Liver (tissue), 7 donors: ENCODE measurements at regions not wholly inside any gene's neighbourhood (a gene's known extent, or its start where the extent isn't known, plus 50 kb on each side); places are given as distances from the start of the nearest gene placed in this dataset.
A peak's percentile ranks its signal among the peaks of the same experiment; 100 is the strongest.
"Not testable (repeated sequence)": the region's sequence is repeated elsewhere in the genome, so short reads cannot be mapped to it uniquely, and the experiment has no call there.

Experiments used
- DNase-seq: peaks from one replicate; pipeline ENCODE4 v3.0.0-alpha.2; 2017; ENCODE audit warnings: low spot score
- H3K27ac ChIP-seq, 2 donors: one replicate each; pipeline ENCODE4 v1.7.0; 2013; ENCODE audit warnings: inconsistent platforms in 2 of 2, low read length in 2 of 2, control low read depth in 1 of 2, low read depth in 1 of 2, mild to moderate bottlenecking in 1 of 2
- H3K27me3 ChIP-seq, 4 donors: one replicate each; pipeline versions ENCODE4 v1.6.1 to v1.7.0; 2013; ENCODE audit warnings: low read length in 3 of 4, inconsistent platforms in 1 of 4, mild to moderate bottlenecking in 1 of 4, moderate library complexity in 1 of 4; ENCODE audit not compliant: control insufficient read depth in 4 of 4, insufficient read depth in 4 of 4
- H3K36me3 ChIP-seq, 4 donors: one replicate each; pipeline versions ENCODE4 v1.6.1 to v1.7.0; 2013; ENCODE audit warnings: low read length in 3 of 4, mild to moderate bottlenecking in 3 of 4, low read depth in 1 of 4, moderate library complexity in 1 of 4; ENCODE audit not compliant: control insufficient read depth in 4 of 4, insufficient read depth in 3 of 4
- H3K4me1 ChIP-seq, 4 donors: one replicate each; pipeline versions ENCODE4 v1.6.1 to v1.7.0; 2013; ENCODE audit warnings: low read length in 3 of 4, mild to moderate bottlenecking in 3 of 4, moderate library complexity in 1 of 4; ENCODE audit not compliant: control insufficient read depth in 4 of 4, insufficient read depth in 4 of 4
- H3K4me3 ChIP-seq, 3 donors: one replicate each; pipeline versions ENCODE4 v1.6.1 to v1.7.0; 2013; ENCODE audit warnings: low read length in 3 of 3, control low read depth in 1 of 3, low read depth in 1 of 3, mild to moderate bottlenecking in 1 of 3
- H3K9ac ChIP-seq, 2 donors: one replicate each; pipeline ENCODE4 v1.7.0; 2013; ENCODE audit warnings: low read length in 2 of 2, mild to moderate bottlenecking in 2 of 2, moderate library complexity in 2 of 2, control low read depth in 1 of 2, low read depth in 1 of 2
- H3K9me3 ChIP-seq, 4 donors: one replicate each; pipeline versions ENCODE4 v1.6.1 to v1.7.0; 2013; ENCODE audit warnings: low read length in 3 of 4; ENCODE audit not compliant: control insufficient read depth in 4 of 4
- ATF3 ChIP-seq: IDR thresholded peaks from 2 replicates; pipeline ENCODE4 v1.6.1; 2016; ENCODE audit warnings: antibody characterized with exemption
- HNF4G ChIP-seq: IDR thresholded peaks from 2 replicates; pipeline ENCODE4 v1.6.1; 2016; ENCODE audit warnings: antibody characterized with exemption
- WGBS: extraction: QIAGEN DNeasy Blood & Tissue Kit; methylation state at CpG from one replicate; pipeline ENCODE4 v1.1.7; 2013; 5-methylcytosine and 5-hydroxymethylcytosine counted together
- donor health status: healthy.
- donor health status: healthy.
- donor health status: healthy.
- donor health status: healthy.

GRCh38 chr16:34054969-34055368, 595.6 kb downstream of the TP53TG3F start:
- WGBS: 48% methylated on average over 4 of the region's 4 CpGs
- Histone ChIP-seq H3K9me3 (peaks cover 0 to 9% (median 0%) of the 10 kb centered on the region in 4 donors), H3K4me3 (no peak overlapping the region), H3K27me3 (peaks cover 0 to 3% (median 0%) of the 10 kb centered on the region in 4 donors), H3K36me3 (no peaks in the 10 kb centered on the region), H3K9ac (no peak overlapping the region), H3K27ac (no peak overlapping the region), H3K4me1 (no peaks in the 10 kb centered on the region)
- TF ChIP-seq ATF3 (peak; percentile 18), HNF4G (no peak)
- DNase-seq: no peak

- peak overlapping the region in 2 of 3 donors; percentile 27 to 42 for H3K4me3 ChIP-seq
- H3K9me3 ChIP-seq: peaks cover 4 to 26% (median 16%) of the 10 kb centered on the region in 4 donors
- not testable (repeated sequence) for H3K4me1 ChIP-seq, H3K9ac ChIP-seq, H3K27me3 ChIP-seq, H3K36me3 ChIP-seq, H3K27ac ChIP-seq, DNase-seq
- 60% methylated on average over 4 of the region's 4 CpGs for WGBS
These were observed 603.3 kb downstream of the TP53TG3F start for GRCh38 chr16:34062620-34063253.

- H3K4me1 ChIP-seq, DNase-seq, H3K9ac ChIP-seq, H3K27me3 ChIP-seq, H3K36me3 ChIP-seq, H3K27ac ChIP-seq: not testable (repeated sequence)
- Histone ChIP-seq H3K9me3 (peaks cover 4 to 26% (median 18%) of the 10 kb centered on the region in 4 donors), H3K4me3 (peak overlapping the region in 2 of 3 donors; percentile 12 to 37)
- 63% methylated on average over 1 of the region's 1 CpG for WGBS
These were observed 604.2 kb downstream of the TP53TG3F start for GRCh38 chr16:34063498-34064157.

GRCh38 chr16:34064602-34065001, 605.2 kb downstream of the TP53TG3F start:
- WGBS: 72% methylated on average over 2 of the region's 2 CpGs
- peaks cover 4 to 31% (median 19%) of the 10 kb centered on the region in 4 donors for H3K9me3 ChIP-seq
- peak overlapping the region in 1 of 3 donors; percentile 13 for H3K4me3 ChIP-seq

GRCh38 chr16:34069731-34070130, 610.3 kb downstream of the TP53TG3F start:
- not testable (repeated sequence) for H3K27ac ChIP-seq, DNase-seq, H3K9ac ChIP-seq, H3K4me3 ChIP-seq, H3K4me1 ChIP-seq, H3K36me3 ChIP-seq, H3K27me3 ChIP-seq
- 77% methylated on average over 18 of the region's 18 CpGs for WGBS
- H3K9me3 ChIP-seq: peaks cover 2 to 26% (median 10%) of the 10 kb centered on the region in 4 donors

More at GRCh38 chr16:34064602-34065001, 605.2 kb downstream of the TP53TG3F start:
- DNase-seq, H3K27ac ChIP-seq, H3K36me3 ChIP-seq, H3K27me3 ChIP-seq, H3K4me1 ChIP-seq, H3K9ac ChIP-seq: not testable (repeated sequence)
